ENCODE measurements at regions not wholly inside any gene's neighbourhood (a gene's known extent, or its start where the extent isn't known, plus 50 kb on each side); places are given as distances from the start of the nearest gene placed in this dataset.

- Histone ChIP-seq H3K36me3 (ENCODE audit: control insufficient read depth in 2 of 2, insufficient read depth in 2 of 2, low read length in 2 of 2) (no peaks in the 10 kb centered on the region), H3K4me1 (ENCODE audit: control insufficient read depth in 2 of 2, insufficient read depth in 2 of 2, low read length in 2 of 2) (no peaks in the 10 kb centered on the region), H3K27ac (ENCODE audit: low read depth in 2 of 2, low read length in 2 of 2) (no peak overlapping the region), H3K9me3 (ENCODE audit: control insufficient read depth in 2 of 2, low read length in 2 of 2) (no peaks in the 10 kb centered on the region), H3K4me3 (ENCODE audit: low read length in 2 of 2) (no peak overlapping the region), H3K9ac (ENCODE audit: low read depth in 1 of 2, low read length in 2 of 2) (no peak overlapping the region), H3K27me3 (ENCODE audit: control insufficient read depth in 2 of 2, insufficient read depth in 2 of 2, low read length in 2 of 2) (no peaks in the 10 kb centered on the region)
Observed at GRCh38 chr4:144300616-144301015, 160.1 kb upstream of the GYPA start.

GRCh38 chr4:144302704-144303536 lies 162.4 kb upstream of the GYPA start:
- no peaks in the 10 kb centered on the region for H3K9me3 ChIP-seq (ENCODE audit: control insufficient read depth in 2 of 2, low read length in 2 of 2)
- H3K27ac ChIP-seq (ENCODE audit: low read depth in 2 of 2, low read length in 2 of 2) = no peak overlapping the region
- H3K36me3 ChIP-seq (ENCODE audit: control insufficient read depth in 2 of 2, insufficient read depth in 2 of 2, low read length in 2 of 2) = no peaks in the 10 kb centered on the region
- H3K9ac ChIP-seq (ENCODE audit: low read depth in 1 of 2, low read length in 2 of 2) = no peak overlapping the region
- no peaks in the 10 kb centered on the region for H3K27me3 ChIP-seq (ENCODE audit: control insufficient read depth in 2 of 2, insufficient read depth in 2 of 2, low read length in 2 of 2)
- no peaks in the 10 kb centered on the region for H3K4me1 ChIP-seq (ENCODE audit: control insufficient read depth in 2 of 2, insufficient read depth in 2 of 2, low read length in 2 of 2)
- no peak overlapping the region for H3K4me3 ChIP-seq (ENCODE audit: low read length in 2 of 2)

GRCh38 chr4:144304025-144304424 lies 163.5 kb upstream of the GYPA start:
- no peak overlapping the region for H3K9ac ChIP-seq (ENCODE audit: low read depth in 1 of 2, low read length in 2 of 2)
- no peak overlapping the region for H3K4me3 ChIP-seq (ENCODE audit: low read length in 2 of 2)
- H3K9me3 ChIP-seq (ENCODE audit: control insufficient read depth in 2 of 2, low read length in 2 of 2) = no peaks in the 10 kb centered on the region
- no peak overlapping the region for H3K27ac ChIP-seq (ENCODE audit: low read depth in 2 of 2, low read length in 2 of 2)
- no peaks in the 10 kb centered on the region for H3K27me3 ChIP-seq (ENCODE audit: control insufficient read depth in 2 of 2, insufficient read depth in 2 of 2, low read length in 2 of 2)
- H3K4me1 ChIP-seq (ENCODE audit: control insufficient read depth in 2 of 2, insufficient read depth in 2 of 2, low read length in 2 of 2) = no peaks in the 10 kb centered on the region
- no peaks in the 10 kb centered on the region for H3K36me3 ChIP-seq (ENCODE audit: control insufficient read depth in 2 of 2, insufficient read depth in 2 of 2, low read length in 2 of 2)

GRCh38 chr4:144310535-144310934 lies 170.0 kb upstream of the GYPA start:
- no peak overlapping the region for H3K4me3 ChIP-seq (ENCODE audit: low read length in 2 of 2)
- H3K36me3 ChIP-seq (ENCODE audit: control insufficient read depth in 2 of 2, insufficient read depth in 2 of 2, low read length in 2 of 2) = no peaks in the 10 kb centered on the region
- H3K9me3 ChIP-seq (ENCODE audit: control insufficient read depth in 2 of 2, low read length in 2 of 2) = peaks cover 0 to 2% of the 10 kb centered on the region in 2 donors
- no peak overlapping the region for H3K27ac ChIP-seq (ENCODE audit: low read depth in 2 of 2, low read length in 2 of 2)
- H3K27me3 ChIP-seq (ENCODE audit: control insufficient read depth in 2 of 2, insufficient read depth in 2 of 2, low read length in 2 of 2) = no peaks in the 10 kb centered on the region
- H3K4me1 ChIP-seq (ENCODE audit: control insufficient read depth in 2 of 2, insufficient read depth in 2 of 2, low read length in 2 of 2) = no peaks in the 10 kb centered on the region
- H3K9ac ChIP-seq (ENCODE audit: low read depth in 1 of 2, low read length in 2 of 2) = no peak overlapping the region

GRCh38 chr4:144313370-144313769 lies 172.9 kb upstream of the GYPA start:
- no peaks in the 10 kb centered on the region for H3K4me1 ChIP-seq (ENCODE audit: control insufficient read depth in 2 of 2, insufficient read depth in 2 of 2, low read length in 2 of 2)
- no peak overlapping the region for H3K27ac ChIP-seq (ENCODE audit: low read depth in 2 of 2, low read length in 2 of 2)
- no peaks in the 10 kb centered on the region for H3K36me3 ChIP-seq (ENCODE audit: control insufficient read depth in 2 of 2, insufficient read depth in 2 of 2, low read length in 2 of 2)
- H3K4me3 ChIP-seq (ENCODE audit: low read length in 2 of 2) = no peak overlapping the region
- H3K9me3 ChIP-seq (ENCODE audit: control insufficient read depth in 2 of 2, low read length in 2 of 2) = peaks cover 0 to 2% of the 10 kb centered on the region in 2 donors
- H3K9ac ChIP-seq (ENCODE audit: low read depth in 1 of 2, low read length in 2 of 2) = no peak overlapping the region
- H3K27me3 ChIP-seq (ENCODE audit: control insufficient read depth in 2 of 2, insufficient read depth in 2 of 2, low read length in 2 of 2) = no peaks in the 10 kb centered on the region

GRCh38 chr4:144316869-144317268 lies 176.4 kb upstream of the GYPA start:
- Histone ChIP-seq H3K4me3 (ENCODE audit: low read length in 2 of 2) (no peak overlapping the region), H3K9me3 (ENCODE audit: control insufficient read depth in 2 of 2, low read length in 2 of 2) (peaks cover 0 to 2% of the 10 kb centered on the region in 2 donors), H3K36me3 (ENCODE audit: control insufficient read depth in 2 of 2, insufficient read depth in 2 of 2, low read length in 2 of 2) (no peaks in the 10 kb centered on the region), H3K27ac (ENCODE audit: low read depth in 2 of 2, low read length in 2 of 2) (no peak overlapping the region), H3K9ac (ENCODE audit: low read depth in 1 of 2, low read length in 2 of 2) (no peak overlapping the region), H3K27me3 (ENCODE audit: control insufficient read depth in 2 of 2, insufficient read depth in 2 of 2, low read length in 2 of 2) (no peaks in the 10 kb centered on the region), H3K4me1 (ENCODE audit: control insufficient read depth in 2 of 2, insufficient read depth in 2 of 2, low read length in 2 of 2) (no peaks in the 10 kb centered on the region)

- H3K9ac ChIP-seq (ENCODE audit: low read depth in 1 of 2, low read length in 2 of 2) = no peak overlapping the region
- H3K4me3 ChIP-seq (ENCODE audit: low read length in 2 of 2) = no peak overlapping the region
- H3K27me3 ChIP-seq (ENCODE audit: control insufficient read depth in 2 of 2, insufficient read depth in 2 of 2, low read length in 2 of 2) = no peaks in the 10 kb centered on the region
- H3K27ac ChIP-seq (ENCODE audit: low read depth in 2 of 2, low read length in 2 of 2) = no peak overlapping the region
- H3K4me1 ChIP-seq (ENCODE audit: control insufficient read depth in 2 of 2, insufficient read depth in 2 of 2, low read length in 2 of 2) = no peaks in the 10 kb centered on the region
- H3K36me3 ChIP-seq (ENCODE audit: control insufficient read depth in 2 of 2, insufficient read depth in 2 of 2, low read length in 2 of 2) = no peaks in the 10 kb centered on the region
- peaks cover 0 to 2% of the 10 kb centered on the region in 2 donors for H3K9me3 ChIP-seq (ENCODE audit: control insufficient read depth in 2 of 2, low read length in 2 of 2)
Observed at GRCh38 chr4:144318797-144319196, 178.3 kb upstream of the GYPA start.

GRCh38 chr4:144336633-144337032 lies 196.1 kb upstream of the GYPA start:
- no peaks in the 10 kb centered on the region for H3K36me3 ChIP-seq (ENCODE audit: control insufficient read depth in 2 of 2, insufficient read depth in 2 of 2, low read length in 2 of 2)
- no peaks in the 10 kb centered on the region for H3K27me3 ChIP-seq (ENCODE audit: control insufficient read depth in 2 of 2, insufficient read depth in 2 of 2, low read length in 2 of 2)
- H3K9me3 ChIP-seq (ENCODE audit: control insufficient read depth in 2 of 2, low read length in 2 of 2) = no peaks in the 10 kb centered on the region
- no peak overlapping the region for H3K27ac ChIP-seq (ENCODE audit: low read depth in 2 of 2, low read length in 2 of 2)
- H3K9ac ChIP-seq (ENCODE audit: low read depth in 1 of 2, low read length in 2 of 2) = no peak overlapping the region
- H3K4me1 ChIP-seq (ENCODE audit: control insufficient read depth in 2 of 2, insufficient read depth in 2 of 2, low read length in 2 of 2) = no peaks in the 10 kb centered on the region
- H3K4me3 ChIP-seq (ENCODE audit: low read length in 2 of 2) = no peak overlapping the region

GRCh38 chr4:144338148-144338547 lies 197.6 kb upstream of the GYPA start:
- no peak overlapping the region for H3K27ac ChIP-seq (ENCODE audit: low read depth in 2 of 2, low read length in 2 of 2)
- H3K36me3 ChIP-seq (ENCODE audit: control insufficient read depth in 2 of 2, insufficient read depth in 2 of 2, low read length in 2 of 2) = no peaks in the 10 kb centered on the region
- H3K4me3 ChIP-seq (ENCODE audit: low read length in 2 of 2) = no peak overlapping the region
- H3K27me3 ChIP-seq (ENCODE audit: control insufficient read depth in 2 of 2, insufficient read depth in 2 of 2, low read length in 2 of 2) = no peaks in the 10 kb centered on the region
- no peak overlapping the region for H3K9ac ChIP-seq (ENCODE audit: low read depth in 1 of 2, low read length in 2 of 2)
- H3K4me1 ChIP-seq (ENCODE audit: control insufficient read depth in 2 of 2, insufficient read depth in 2 of 2, low read length in 2 of 2) = no peaks in the 10 kb centered on the region
- no peaks in the 10 kb centered on the region for H3K9me3 ChIP-seq (ENCODE audit: control insufficient read depth in 2 of 2, low read length in 2 of 2)

GRCh38 chr4:144338834-144339233 lies 198.3 kb upstream of the GYPA start:
- H3K27me3 ChIP-seq (ENCODE audit: control insufficient read depth in 2 of 2, insufficient read depth in 2 of 2, low read length in 2 of 2) = no peaks in the 10 kb centered on the region
- no peaks in the 10 kb centered on the region for H3K4me1 ChIP-seq (ENCODE audit: control insufficient read depth in 2 of 2, insufficient read depth in 2 of 2, low read length in 2 of 2)
- no peaks in the 10 kb centered on the region for H3K9me3 ChIP-seq (ENCODE audit: control insufficient read depth in 2 of 2, low read length in 2 of 2)
- no peak overlapping the region for H3K27ac ChIP-seq (ENCODE audit: low read depth in 2 of 2, low read length in 2 of 2)
- no peak overlapping the region for H3K4me3 ChIP-seq (ENCODE audit: low read length in 2 of 2)
- no peak overlapping the region for H3K9ac ChIP-seq (ENCODE audit: low read depth in 1 of 2, low read length in 2 of 2)
- H3K36me3 ChIP-seq (ENCODE audit: control insufficient read depth in 2 of 2, insufficient read depth in 2 of 2, low read length in 2 of 2) = no peaks in the 10 kb centered on the region
